ENCODE measurements at regions not wholly inside any gene's neighbourhood (a gene's known extent, or its start where the extent isn't known, plus 50 kb on each side); places are given as distances from the start of the nearest gene placed in this dataset.
"Not testable (repeated sequence)": the region's sequence is repeated elsewhere in the genome, so short reads cannot be mapped to it uniquely, and the experiment has no call there.

DNA sequence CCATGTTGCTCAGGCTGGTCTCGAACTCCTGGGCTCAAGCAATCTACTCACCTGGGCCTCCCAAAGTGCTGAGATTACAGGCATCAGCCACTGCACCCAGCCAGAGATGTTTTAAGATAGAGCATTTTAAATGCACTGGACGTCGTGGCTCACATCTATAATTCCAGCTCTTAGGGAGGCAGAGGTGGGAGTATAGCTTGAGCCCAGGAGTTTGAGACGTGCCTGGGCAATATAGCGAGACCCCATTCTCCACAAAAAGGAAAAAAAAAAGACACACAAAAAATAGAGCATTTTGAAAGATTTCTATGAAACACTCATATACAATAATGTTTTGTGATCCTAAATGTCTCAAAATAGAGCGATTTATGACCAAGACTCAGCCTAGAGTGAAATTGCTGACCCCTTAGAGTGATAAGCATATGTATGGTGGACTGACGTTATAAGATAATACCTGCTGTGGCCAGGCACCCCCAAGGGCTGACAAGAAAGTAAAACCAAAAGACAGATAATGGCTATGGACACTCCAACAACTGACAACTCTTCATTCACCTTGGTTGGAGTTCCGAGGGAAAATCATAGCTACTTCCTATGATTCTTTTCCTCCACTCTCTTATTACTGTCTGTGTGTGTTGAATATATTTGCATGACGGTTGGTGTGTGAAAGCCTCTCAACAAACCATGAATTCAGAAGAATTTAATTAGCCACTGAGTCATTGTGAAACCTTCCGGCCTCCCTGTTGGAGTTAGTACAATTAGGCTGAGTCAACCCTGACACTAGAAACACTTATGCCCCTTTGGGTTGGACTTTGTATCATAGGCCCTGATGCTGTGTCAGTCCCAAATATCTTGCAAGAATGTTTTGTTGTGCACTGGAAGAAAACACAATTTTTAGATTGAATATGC lies 526.5 kb upstream of the NUDT12 start:
- no peak for DNase-seq

- no peak for DNase-seq
Observed at GRCh38 chr5:104084896-104085295, 522.3 kb upstream of the NUDT12 start.

- DNase-seq = no peak
Observed at GRCh38 chr5:104082754-104083153, 520.2 kb upstream of the NUDT12 start.

GRCh38 chr5:104081232-104081631 lies 518.6 kb upstream of the NUDT12 start:
- no peak for DNase-seq

DNA sequence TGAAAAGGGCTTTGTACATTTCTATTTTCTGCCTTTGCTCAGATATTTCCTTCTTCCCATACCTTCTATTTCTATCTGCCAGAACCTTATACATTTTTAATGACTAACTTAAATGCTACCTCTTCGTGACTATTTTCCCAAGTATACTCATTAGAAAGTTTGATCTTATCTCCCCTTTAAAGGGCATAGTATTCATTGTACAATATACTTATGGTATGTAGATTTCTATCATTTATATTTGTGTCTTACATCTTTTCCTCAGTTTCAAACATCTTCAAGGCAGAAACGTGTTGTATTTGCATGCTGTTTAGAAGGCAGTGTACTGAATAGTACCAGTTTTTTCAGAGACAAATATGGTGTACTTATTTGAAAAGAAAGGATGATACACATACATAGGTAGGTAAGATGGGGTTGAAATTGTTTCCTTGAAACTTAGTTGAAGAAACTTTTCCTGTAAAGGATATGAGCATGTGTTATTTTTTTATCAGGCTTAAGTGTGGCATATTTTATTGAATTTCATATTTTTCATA lies 518.1 kb upstream of the NUDT12 start:
- no peak for DNase-seq

DNA sequence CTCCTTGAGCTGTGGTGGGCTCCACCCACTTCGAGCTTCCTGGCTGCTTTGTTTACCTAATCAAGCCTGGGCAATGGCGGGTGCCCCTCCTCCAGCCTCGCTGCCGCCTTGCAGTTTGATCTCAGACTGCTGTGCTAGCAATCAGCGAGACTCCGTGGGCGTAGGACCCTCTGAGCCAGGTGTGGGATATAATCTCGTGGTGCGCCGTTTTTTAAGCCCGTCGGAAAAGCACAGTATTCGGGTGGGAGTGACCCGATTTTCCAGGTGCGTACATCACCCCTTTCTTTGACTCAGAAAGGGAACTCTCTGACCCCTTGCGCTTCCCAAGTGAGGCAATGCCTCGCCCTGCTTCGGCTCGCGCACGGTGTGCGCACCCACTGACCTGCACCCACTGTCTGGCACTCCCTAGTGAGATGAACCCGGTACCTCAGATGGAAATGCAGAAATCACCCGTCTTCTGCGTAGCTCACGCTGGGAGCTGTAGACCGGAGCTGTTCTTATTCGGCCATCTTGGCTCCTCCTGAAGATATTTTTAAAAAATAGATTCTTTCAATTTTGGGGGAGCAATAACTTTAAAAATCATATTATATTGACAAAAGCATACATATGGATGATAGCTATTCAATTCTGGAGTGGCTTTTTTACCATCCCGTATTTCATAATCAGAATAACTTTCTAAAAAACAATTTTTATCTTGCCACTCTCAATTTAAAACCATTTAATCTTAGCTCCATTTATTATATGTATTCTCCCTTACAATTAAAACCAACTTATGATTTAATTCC lies 517.5 kb upstream of the NUDT12 start:
- DNase-seq = not testable (repeated sequence)

GRCh38 chr5:104071887-104072286 lies 509.3 kb upstream of the NUDT12 start:
- DNase-seq = no peak

- DNase-seq = no peak
Observed at GRCh38 chr5:104062621-104063377, 500.2 kb upstream of the NUDT12 start.

- DNase-seq = peak; percentile 16
Observed at GRCh38 chr5:104061707-104062106, 499.1 kb upstream of the NUDT12 start.

- no peak for DNase-seq
Observed at GRCh38 chr5:104053353-104053649, 490.7 kb upstream of the NUDT12 start.

GRCh38 chr5:104052558-104053352 lies 490.2 kb upstream of the NUDT12 start:
- DNase-seq = no peak

- no peak for DNase-seq
Observed at GRCh38 chr5:104050436-104050835, 487.8 kb upstream of the NUDT12 start.

DNA sequence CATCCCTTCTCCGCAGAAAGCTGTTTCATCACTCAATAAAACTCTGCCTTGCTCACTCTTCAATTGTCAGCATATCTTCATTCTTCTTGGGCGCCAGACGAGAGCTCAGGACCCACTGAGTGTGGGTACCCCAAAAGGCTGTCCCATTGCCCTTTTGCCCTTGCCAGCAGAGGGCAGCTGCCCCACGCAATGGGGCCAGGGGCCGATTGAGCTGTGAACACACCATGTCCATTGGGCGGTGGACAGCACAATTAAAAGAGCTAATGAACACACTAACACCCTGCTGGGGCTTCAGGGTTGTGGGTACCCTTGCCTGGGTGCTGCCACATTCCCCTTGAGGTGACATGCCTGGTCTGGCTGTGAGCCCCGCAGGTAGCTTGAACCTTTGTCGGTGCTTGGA lies 487.2 kb upstream of the NUDT12 start:
- DNase-seq = no peak

GRCh38 chr5:104048231-104048630 lies 485.6 kb upstream of the NUDT12 start:
- no peak for DNase-seq

DNA sequence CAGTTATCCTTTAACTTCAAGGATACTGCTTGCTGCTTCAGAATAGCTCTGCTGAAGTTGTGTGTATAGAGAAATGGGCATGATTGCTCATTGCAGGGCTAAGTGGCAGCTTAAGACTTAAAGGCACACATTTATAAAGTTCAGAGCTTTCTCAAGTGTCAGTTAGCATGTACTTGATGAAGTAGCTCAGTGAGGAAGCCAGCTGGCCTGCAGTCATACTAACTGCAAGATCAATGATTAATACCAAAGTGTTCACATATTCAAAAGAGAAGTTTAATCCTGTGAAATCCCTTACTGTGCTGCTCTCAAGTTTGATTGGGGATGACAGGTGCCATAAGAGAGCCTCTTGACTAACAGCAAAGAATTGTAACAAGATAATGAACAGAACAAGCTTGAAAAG lies 483.4 kb upstream of the NUDT12 start:
- peak; percentile 84 for DNase-seq

GRCh38 chr5:104039871-104040270 lies 477.3 kb upstream of the NUDT12 start:
- DNase-seq = not testable (repeated sequence)

- not testable (repeated sequence) for DNase-seq
Observed at GRCh38 chr5:104037136-104037535, 474.5 kb upstream of the NUDT12 start.

GRCh38 chr5:104033186-104033585 lies 470.6 kb upstream of the NUDT12 start:
- DNase-seq = peak; percentile 69

GRCh38 chr5:104024538-104024937 lies 461.9 kb upstream of the NUDT12 start:
- DNase-seq = no peak

DNA sequence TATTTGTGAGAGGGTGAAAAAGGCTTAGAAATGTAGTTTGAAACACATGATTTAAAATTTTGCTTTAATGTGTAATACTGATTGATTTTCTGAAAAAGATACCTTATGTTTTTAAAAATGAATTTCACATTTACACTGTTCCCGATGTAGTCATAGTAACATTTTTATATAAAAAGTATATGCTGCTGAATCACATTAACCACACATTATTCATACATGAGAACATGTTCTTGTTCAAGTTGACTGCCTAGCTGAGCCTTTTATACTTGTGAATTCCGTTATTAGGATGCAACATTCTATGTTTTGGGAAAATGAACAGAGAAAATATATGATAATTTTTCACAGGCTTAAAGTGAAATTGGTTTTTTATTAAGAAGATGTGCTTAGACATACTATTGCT lies 461.1 kb upstream of the NUDT12 start:
- no peak for DNase-seq

DNA sequence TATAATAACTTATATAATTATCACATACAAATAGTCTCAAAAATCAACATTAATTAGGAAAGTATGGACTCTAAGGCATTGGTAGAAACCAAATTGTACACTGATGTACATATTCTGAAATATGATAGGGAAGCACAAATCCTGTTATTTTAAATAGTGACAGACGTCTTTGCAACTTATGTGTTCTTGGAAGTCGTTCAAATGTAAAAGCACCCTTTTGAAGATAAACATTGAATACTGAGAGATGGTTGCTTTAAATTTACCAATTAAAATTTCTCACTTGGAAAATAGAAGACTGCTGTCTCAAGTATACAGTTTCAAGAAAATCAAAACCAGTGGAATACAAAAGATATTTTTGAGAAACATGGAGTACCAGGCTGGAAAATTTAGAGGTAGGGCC lies 457.4 kb upstream of the NUDT12 start:
- no peak for DNase-seq

DNA sequence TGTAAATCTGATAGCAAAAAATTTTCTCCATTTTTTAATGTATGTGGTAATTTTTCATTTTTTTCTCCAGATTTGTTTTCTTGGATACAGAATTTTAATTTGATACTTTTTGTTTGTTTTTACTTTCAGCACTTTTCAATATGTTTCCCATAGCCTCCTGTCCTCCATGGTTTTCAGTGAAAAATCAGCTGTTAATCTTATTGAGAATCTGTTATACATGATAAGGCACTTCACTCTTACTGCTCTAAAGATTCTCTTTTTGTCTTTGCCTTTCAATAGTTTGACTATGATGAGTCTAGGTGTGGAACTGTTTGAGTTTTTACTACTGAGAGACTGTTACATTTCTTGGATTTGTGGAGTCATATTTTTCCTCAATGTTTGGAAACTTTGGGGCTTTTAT lies 455.7 kb upstream of the NUDT12 start:
- DNase-seq = no peak
